GM12872 (cell line): ENCODE measurements at regions not wholly inside any gene's neighbourhood (a gene's known extent, or its start where the extent isn't known, plus 50 kb on each side); places are given as distances from the start of the nearest gene placed in this dataset.

Experiments
- CTCF ChIP-seq: IDR thresholded peaks from 3 replicates; pipeline ENCODE4 v1.5.1; 2011; ENCODE audit warnings: low read depth, mild to moderate bottlenecking, low read length, moderate library complexity; ENCODE audit not compliant: insufficient read depth

- TF ChIP-seq CTCF, result no peak
Measured at GRCh38 chr5:89542736-89543135, 659.8 kb upstream of the MEF2C start.

- no peak for TF ChIP-seq CTCF
Measured at GRCh38 chr5:89537800-89538199, 654.8 kb upstream of the MEF2C start.

DNA sequence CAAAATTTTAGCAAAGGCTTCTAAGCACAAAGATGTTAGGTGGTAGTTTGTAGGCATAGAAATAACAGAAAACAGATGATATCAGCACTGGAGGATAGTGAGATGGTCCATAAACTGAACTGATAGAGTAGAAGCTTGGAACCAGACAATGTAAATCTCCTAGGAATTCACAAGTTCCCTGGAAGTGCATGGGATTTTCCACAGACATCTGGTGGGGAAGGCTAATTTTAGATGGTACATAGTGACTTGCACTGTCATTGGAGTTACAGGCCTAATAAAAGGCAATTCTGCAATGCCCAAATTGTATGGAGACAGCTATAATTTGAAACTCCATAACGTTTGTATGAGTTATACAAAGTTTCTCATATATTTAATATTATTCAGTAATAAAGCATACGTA is 653.0 kb upstream of the MEF2C start:
- no peak for TF ChIP-seq CTCF

DNA sequence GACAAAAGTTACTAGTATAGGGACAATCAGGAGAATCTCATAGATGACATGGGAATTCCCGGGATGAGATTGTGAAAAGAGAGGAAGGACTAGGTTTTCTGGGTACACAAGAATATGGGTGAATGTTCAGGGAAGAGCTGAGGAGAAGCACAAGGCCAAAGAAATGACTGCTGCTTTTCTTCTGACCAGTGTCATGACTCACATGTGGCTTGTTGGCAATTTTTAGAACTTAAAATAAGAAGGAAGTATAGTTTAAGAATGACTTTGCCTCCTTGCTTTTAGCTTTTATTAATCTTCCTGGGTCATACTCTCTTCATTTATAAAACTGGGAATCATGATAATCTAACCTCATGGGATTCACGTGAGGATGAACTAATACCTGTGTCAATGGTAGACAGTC is 652.4 kb upstream of the MEF2C start:
- TF ChIP-seq CTCF, result no peak

DNA sequence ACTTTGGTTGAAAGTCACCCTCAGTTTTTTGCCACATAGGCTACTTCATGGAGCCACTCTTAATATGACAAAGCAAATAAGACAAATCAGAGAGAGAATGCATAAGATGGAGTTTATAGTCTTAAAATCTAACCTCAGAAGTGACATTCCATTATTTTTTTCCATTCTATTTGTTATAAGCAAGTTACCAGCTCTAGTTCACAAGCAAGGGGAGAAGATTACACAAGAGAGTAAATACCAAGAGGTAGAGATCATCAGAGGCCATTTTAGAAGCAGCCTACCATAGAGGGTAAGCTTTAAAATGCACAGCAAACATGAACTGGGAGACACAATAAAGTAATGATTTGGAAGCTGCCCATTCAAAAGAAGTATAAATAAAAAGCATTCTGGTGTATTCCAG is 651.3 kb upstream of the MEF2C start:
- TF ChIP-seq CTCF, result no peak

DNA sequence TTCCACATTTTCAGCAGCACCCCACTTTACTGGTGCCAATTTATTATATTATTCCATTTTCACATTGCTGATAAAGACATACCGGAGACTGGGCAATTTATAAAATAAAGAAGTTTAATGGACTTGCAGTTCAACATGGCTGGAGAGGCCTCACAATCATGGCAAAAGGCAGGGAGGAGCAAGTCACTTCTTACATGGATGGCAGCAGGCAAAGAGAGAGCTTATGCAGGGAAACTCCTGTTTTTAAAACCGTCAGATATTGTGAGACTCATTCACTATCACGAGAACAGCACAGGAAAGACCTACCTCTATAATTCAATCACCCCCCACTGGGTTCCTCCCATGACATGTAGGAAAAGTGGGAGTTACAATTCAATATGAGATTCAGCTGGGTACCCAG is 641.8 kb upstream of the MEF2C start:
- no peak for TF ChIP-seq CTCF

- TF ChIP-seq CTCF, result no peak
Measured at GRCh38 chr5:89520771-89521170, 637.8 kb upstream of the MEF2C start.
